Colonic mucosa (tissue), 4 donors: ENCODE measurements at regions not wholly inside any gene's neighbourhood (a gene's known extent, or its start where the extent isn't known, plus 50 kb on each side); places are given as distances from the start of the nearest gene placed in this dataset.
"Not testable (repeated sequence)": the region's sequence is repeated elsewhere in the genome, so short reads cannot be mapped to it uniquely, and the experiment has no call there.

Experiments used
- DNase-seq: peaks from one replicate; pipeline ENCODE4 v3.0.0-alpha.2; 2020
- H3K27ac ChIP-seq: fragments of 200-600 bp; one replicate; pipeline ENCODE4 v1.8.0; 2021
- H3K27me3 ChIP-seq: fragments of 200-600 bp; one replicate; pipeline ENCODE4 v1.8.0; 2021
- H3K36me3 ChIP-seq: fragments of 200-600 bp; one replicate; pipeline ENCODE4 v1.8.0; 2021
- H3K4me1 ChIP-seq: fragments of 200-600 bp; one replicate; pipeline ENCODE4 v1.8.0; 2021; ENCODE audit warnings: mild to moderate bottlenecking
- H3K4me3 ChIP-seq: fragments of 200-600 bp; one replicate; pipeline ENCODE4 v1.8.0; 2021
- H3K9ac ChIP-seq, 2 donors: one replicate each; pipeline ENCODE4 v1.7.0; 2013; ENCODE audit warnings: control low read depth in 2 of 2, low read depth in 2 of 2, low read length in 2 of 2
- H3K9me3 ChIP-seq: fragments of 200-600 bp; one replicate; pipeline ENCODE4 v1.8.0; 2021
- CTCF ChIP-seq: fragments of 200-600 bp; IDR thresholded peaks from one replicate; pipeline ENCODE4 v1.8.0; 2022; ENCODE audit warnings: antibody characterized with exemption, mild to moderate bottlenecking
- intact Hi-C: fragments of 100-400 bp; cut with DNase I; formaldehyde crosslinking; loops from one replicate; pipeline ENCODE4 v1.14.1; 2022
- donor health status: healthy.
- donor health status: DM: no; HTN: no; CAD: no.
- donor health status: DM: no; HTN: no; CAD: no.

- H3K4me1 ChIP-seq = no peaks in the 10 kb centered on the region
- no peak for DNase-seq
- intact Hi-C loops = no loop called here
- no peak overlapping the region for H3K9ac ChIP-seq
- H3K9me3 ChIP-seq = no peaks in the 10 kb centered on the region
- no peak overlapping the region for H3K4me3 ChIP-seq
- no peak for TF ChIP-seq CTCF
- H3K27ac ChIP-seq = no peak overlapping the region
- H3K36me3 ChIP-seq = no peaks in the 10 kb centered on the region
- no peaks in the 10 kb centered on the region for H3K27me3 ChIP-seq
Measured at GRCh38 chr5:96294884-96295202, 138.2 kb downstream of the PCSK1 start.

GRCh38 chr5:96293966-96294883, 138.8 kb downstream of the PCSK1 start:
- H3K27me3 ChIP-seq = no peaks in the 10 kb centered on the region
- no peaks in the 10 kb centered on the region for H3K4me1 ChIP-seq
- no peaks in the 10 kb centered on the region for H3K36me3 ChIP-seq
- H3K9ac ChIP-seq = no peak overlapping the region
- intact Hi-C loops = no loop called here
- H3K27ac ChIP-seq = no peak overlapping the region
- DNase-seq = no peak
- TF ChIP-seq CTCF = no peak
- no peak overlapping the region for H3K4me3 ChIP-seq
- no peaks in the 10 kb centered on the region for H3K9me3 ChIP-seq

DNA sequence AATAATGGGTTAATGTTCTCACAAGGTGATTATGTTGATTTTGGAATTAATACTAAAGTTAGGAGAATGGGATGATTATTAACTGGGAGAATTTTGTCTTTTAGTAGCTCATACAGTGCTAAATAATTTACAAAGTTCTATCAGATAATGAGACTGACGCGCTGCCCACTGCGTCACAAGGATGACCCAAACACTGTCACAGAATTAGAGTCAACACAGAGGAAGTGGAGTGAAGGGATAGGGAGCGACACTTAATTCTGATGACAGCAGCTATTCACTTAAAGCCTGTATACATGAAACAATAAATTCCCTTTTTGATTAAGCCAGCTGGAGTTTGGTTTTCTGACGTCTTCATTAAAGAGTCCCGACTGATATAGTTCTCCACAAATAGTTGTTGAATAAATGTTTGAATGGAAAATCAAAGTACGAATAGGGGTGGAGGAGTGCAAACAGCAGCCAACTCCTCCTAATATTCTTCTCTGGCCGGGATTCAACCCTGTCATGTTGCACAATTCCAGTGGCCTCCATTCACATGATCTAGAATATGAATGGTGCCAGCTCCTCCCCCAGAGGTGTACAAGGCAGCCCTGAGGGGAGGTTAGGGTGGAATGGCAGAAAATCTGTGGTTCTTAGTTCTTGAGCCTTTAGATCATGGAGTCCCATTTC, 140.3 kb downstream of the PCSK1 start:
- Histone ChIP-seq H3K27me3 (no peaks in the 10 kb centered on the region), H3K27ac (no peak overlapping the region), H3K9ac (no peak overlapping the region), H3K4me3 (no peak overlapping the region), H3K36me3 (no peaks in the 10 kb centered on the region), H3K9me3 (no peaks in the 10 kb centered on the region), H3K4me1 (no peaks in the 10 kb centered on the region)
- no peak for TF ChIP-seq CTCF
- DNase-seq = no peak
- intact Hi-C loops = no loop called here

- H3K9ac ChIP-seq, H3K27me3 ChIP-seq, H3K4me1 ChIP-seq, H3K27ac ChIP-seq, DNase-seq, H3K9me3 ChIP-seq, H3K36me3 ChIP-seq, intact Hi-C loops, H3K4me3 ChIP-seq: not testable (repeated sequence)
Measured at GRCh38 chr5:96289287-96289686, 143.8 kb downstream of the PCSK1 start.

DNA sequence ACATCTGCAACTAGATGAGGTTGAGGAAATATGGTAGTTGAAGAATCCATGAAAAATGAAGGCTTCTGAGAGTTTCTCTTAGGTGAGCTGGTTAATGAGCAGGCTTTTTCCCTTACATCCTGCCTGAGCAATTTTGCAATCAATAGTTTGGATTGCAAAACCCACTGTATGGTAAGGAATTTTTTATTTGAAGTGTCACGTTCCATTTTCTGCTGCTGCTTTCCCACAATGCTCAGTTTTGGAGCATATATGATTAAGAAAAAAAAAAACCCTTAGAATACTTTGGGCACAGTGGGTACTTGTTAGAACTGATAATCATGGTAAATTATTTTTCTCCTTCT, 144.2 kb downstream of the PCSK1 start:
- TF ChIP-seq CTCF = no peak
- Histone ChIP-seq H3K9ac (no peak overlapping the region), H3K27me3 (no peaks in the 10 kb centered on the region), H3K9me3 (no peaks in the 10 kb centered on the region), H3K4me3 (no peak overlapping the region), H3K36me3 (no peaks in the 10 kb centered on the region), H3K4me1 (no peaks in the 10 kb centered on the region), H3K27ac (no peak overlapping the region)
- no peak for DNase-seq
- intact Hi-C loops = no loop called here

- no peak for TF ChIP-seq CTCF
- Histone ChIP-seq H3K27ac (no peak overlapping the region), H3K4me1 (no peaks in the 10 kb centered on the region), H3K36me3 (no peaks in the 10 kb centered on the region), H3K4me3 (no peak overlapping the region), H3K27me3 (no peaks in the 10 kb centered on the region), H3K9me3 (no peaks in the 10 kb centered on the region), H3K9ac (no peak overlapping the region)
- no peak for DNase-seq
- intact Hi-C loops = no loop called here
Measured at GRCh38 chr5:96288166-96288844, 144.7 kb downstream of the PCSK1 start.
